HCT116 (cell line): ENCODE measurements at regions not wholly inside any gene's neighbourhood (a gene's known extent, or its start where the extent isn't known, plus 50 kb on each side); places are given as distances from the start of the nearest gene placed in this dataset.

Experiments
- ATAC-seq: fragments of 200-7000 bp; cut with Tn5 transposase; 2 replicates; pipeline ENCODE4 v1.9.1; 2020; ENCODE audit warnings: mild to moderate bottlenecking, moderate library complexity
- BruUV-seq: library from RNA; stranded (reverse); fragments of 400-500 nt; replicated peaks from 2 replicates; lab custom pipeline; 2021; lab: Mats Ljungman, UMichigan
- CTCF ChIA-PET: fragments of 300-600 bp; sonication (Branson Sonifier 250); formaldehyde crosslinking; loops from one replicate; lab custom pipeline; 2021; ENCODE audit warnings: antibody characterized with exemption; lab: Charles Lee
- POLR2A ChIA-PET: fragments of 300-600, 350-600 bp; sonication (Branson Sonifier 250); formaldehyde crosslinking; loops from one replicate; lab custom pipeline; 2021; ENCODE audit warnings: antibody characterized with exemption; lab: Charles Lee
- RAD21 ChIA-PET, 2 experiments: fragments of 300-600 bp; sonication (Branson Sonifier 250); formaldehyde crosslinking; loops; one replicate each; lab custom pipeline; 2023; ENCODE audit warnings: low total read pairs in 2 of 2; ENCODE audit not compliant: uncharacterized antibody in 2 of 2, unreplicated experiment in 2 of 2, low non-redundant PET in 1 of 2; lab: Charles Lee
- DNase-seq: peaks from one replicate; pipeline ENCODE4 v3.0.0-alpha.2; 2010; ENCODE audit warnings: low read depth, low spot score
- H2AFZ ChIP-seq: fragments of 200-600 bp; shearing (Covaris generic), sonication (generic); 2 replicates; pipeline ENCODE4 v1.6.1; 2017; ENCODE audit warnings: low read depth, mixed run types, mixed read lengths, antibody characterized with exemption, low read length; ENCODE audit not compliant: poor library complexity, severe bottlenecking
- H3K27ac ChIP-seq: 2 replicates; pipeline ENCODE4 v1.5.1; 2012; ENCODE audit warnings: low read depth, low read length
- H3K27me3 ChIP-seq: fragments of 200-600 bp; sonication (generic); 2 replicates; pipeline ENCODE4 v1.6.1; 2016; ENCODE audit warnings: mixed run types, low read length, mixed read lengths; ENCODE audit not compliant: insufficient read depth
- H3K36me3 ChIP-seq, 2 experiments: fragments of 200-500 bp in 1 of 2; fragments of 200-600 bp in 1 of 2; sonication (Bioruptor generic) in 1 of 2; sonication (generic) in 1 of 2; 2 replicates each; pipeline versions ENCODE4 v1.5.1 to v1.6.1; 2014 to 2016; ENCODE audit warnings: low read length in 2 of 2, inconsistent platforms in 1 of 2, mixed read lengths in 1 of 2, mixed run types in 1 of 2; ENCODE audit not compliant: insufficient read depth in 2 of 2, control insufficient read depth in 1 of 2
- H3K4me1 ChIP-seq, 2 experiments: fragments of 200-600 bp in 1 of 2; sonication (generic) in 1 of 2; 2 replicates each; pipeline versions ENCODE4 v1.5.1 to v1.6.1; 2012 to 2017; ENCODE audit warnings: low read length in 2 of 2, inconsistent platforms in 1 of 2, mild to moderate bottlenecking in 1 of 2, mixed read lengths in 1 of 2, mixed run types in 1 of 2, moderate library complexity in 1 of 2; ENCODE audit not compliant: insufficient read depth in 2 of 2, control insufficient read depth in 1 of 2
- H3K4me2 ChIP-seq: fragments of 200-600 bp; sonication (generic); 2 replicates; pipeline ENCODE4 v1.6.1; 2017; ENCODE audit warnings: mixed run types, low read length, mixed read lengths
- H3K4me3 ChIP-seq, 2 experiments: fragments of 200-600 bp in 1 of 2; sonication (generic) in 1 of 2; replicated peaks in 1 of 2; 2 replicates each; pipeline ENCODE4 v1.5.1; 2011 to 2016; ENCODE audit warnings: low read length in 2 of 2, control low read depth in 1 of 2, low read depth in 1 of 2, mild to moderate bottlenecking in 1 of 2, mixed read lengths in 1 of 2, mixed run types in 1 of 2
- H3K79me2 ChIP-seq: fragments of 200-600 bp; sonication (generic); 2 replicates; pipeline ENCODE4 v1.6.1; 2017; ENCODE audit warnings: mild to moderate bottlenecking, mixed run types, low read length, moderate library complexity, mixed read lengths; ENCODE audit not compliant: insufficient read depth
- H3K9ac ChIP-seq: fragments of 200-600 bp; sonication (generic); 2 replicates; pipeline ENCODE4 v1.6.1; 2016; ENCODE audit warnings: low read length, mixed read lengths
- H3K9me2 ChIP-seq: fragments of 200-600 bp; sonication (generic), shearing (Covaris generic); 2 replicates; pipeline ENCODE4 v1.6.1; 2017; ENCODE audit warnings: mixed run types, mild to moderate bottlenecking, moderate library complexity; ENCODE audit not compliant: insufficient read depth
- H3K9me3 ChIP-seq, 2 experiments: fragments of 200-500 bp in 1 of 2; fragments of 200-600 bp in 1 of 2; sonication (Bioruptor generic) in 1 of 2; sonication (generic) in 1 of 2; 2 replicates each; pipeline ENCODE4 v1.6.1; 2014 to 2017; ENCODE audit warnings: low read length in 2 of 2, mixed read lengths in 2 of 2, inconsistent platforms in 1 of 2, low read depth in 1 of 2, mild to moderate bottlenecking in 1 of 2, mixed run types in 1 of 2, moderate library complexity in 1 of 2; ENCODE audit not compliant: control insufficient read depth in 1 of 2, insufficient read depth in 1 of 2
- H4K20me1 ChIP-seq: fragments of 200-600 bp; sonication (generic), shearing (Covaris generic); 2 replicates; pipeline ENCODE4 v1.6.1; 2017; ENCODE audit warnings: mixed run types, mild to moderate bottlenecking, moderate library complexity; ENCODE audit not compliant: insufficient read depth
- CEBPB ChIP-seq: IDR thresholded peaks from 2 replicates; pipeline ENCODE4 v1.6.1; 2012; ENCODE audit warnings: low read depth
- EGR1 ChIP-seq: IDR thresholded peaks from 2 replicates; pipeline ENCODE4 v1.6.1; 2012; ENCODE audit warnings: low read depth
- ELF1 ChIP-seq: IDR thresholded peaks from 2 replicates; pipeline ENCODE4 v1.6.1; 2012; ENCODE audit warnings: low read depth, borderline replicate concordance
- JUND ChIP-seq: IDR thresholded peaks from 2 replicates; pipeline ENCODE4 v1.6.1; 2012
- intact Hi-C: fragments of 100-400 bp; cut with micrococcal nuclease; formaldehyde crosslinking; loops from 2 replicates; pipeline ENCODE4 v1.10.0; 2022
- TF ChIP-seq, protein P1 (sequence below): IDR thresholded peaks from 2 replicates; pipeline ENCODE4 v1.6.1; 2012; ENCODE audit warnings: low read depth
- TF ChIP-seq, protein P2 (sequence below): IDR thresholded peaks from 2 replicates; pipeline ENCODE4 v1.6.1; 2012

DNA sequence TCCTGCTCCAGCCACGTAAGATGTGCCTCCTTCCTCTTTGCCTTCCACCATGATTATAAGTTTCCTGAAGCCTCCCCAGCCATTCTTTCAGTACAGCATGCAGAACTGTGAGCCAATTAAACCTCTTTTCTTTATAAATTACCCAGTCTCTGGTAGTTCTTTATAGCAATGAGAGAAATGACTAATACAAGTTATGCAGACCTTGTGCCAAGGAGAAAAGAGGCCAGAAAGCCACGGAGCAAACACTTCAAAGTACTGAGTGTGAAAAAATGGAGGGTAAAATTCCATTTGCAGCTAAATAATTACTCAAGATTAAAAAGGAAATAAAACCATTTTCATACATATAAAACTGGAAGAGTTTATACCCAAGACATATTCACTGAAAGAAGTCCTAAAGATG, 213.6 kb upstream of the LINGO1 start:
- Histone ChIP-seq H4K20me1 (no peaks in the 10 kb centered on the region), H3K9ac (no peak overlapping the region), H3K4me1 (no peaks in the 10 kb centered on the region), H2AFZ (no peak overlapping the region), H3K79me2 (no peaks in the 10 kb centered on the region), H3K36me3 (no peaks in the 10 kb centered on the region), H3K4me2 (no peak overlapping the region), H3K9me2 (no peaks in the 10 kb centered on the region), H3K27me3 (peaks cover 23% of the 10 kb centered on the region), H3K9me3 (no peaks in the 10 kb centered on the region), H3K27ac (no peak overlapping the region), H3K4me3 (no peak overlapping the region)
- no peak for ATAC-seq
- ChIA-PET CTCF (no interaction called here), POLR2A (no interaction called here), RAD21 (no interaction called here)
- intact Hi-C loops, result no loop called here
- no TSS peak for BruUV-seq
- DNase-seq, result no peak
- no peak for TF ChIP-seq CEBPB
- TF ChIP-seq, protein P1, sequence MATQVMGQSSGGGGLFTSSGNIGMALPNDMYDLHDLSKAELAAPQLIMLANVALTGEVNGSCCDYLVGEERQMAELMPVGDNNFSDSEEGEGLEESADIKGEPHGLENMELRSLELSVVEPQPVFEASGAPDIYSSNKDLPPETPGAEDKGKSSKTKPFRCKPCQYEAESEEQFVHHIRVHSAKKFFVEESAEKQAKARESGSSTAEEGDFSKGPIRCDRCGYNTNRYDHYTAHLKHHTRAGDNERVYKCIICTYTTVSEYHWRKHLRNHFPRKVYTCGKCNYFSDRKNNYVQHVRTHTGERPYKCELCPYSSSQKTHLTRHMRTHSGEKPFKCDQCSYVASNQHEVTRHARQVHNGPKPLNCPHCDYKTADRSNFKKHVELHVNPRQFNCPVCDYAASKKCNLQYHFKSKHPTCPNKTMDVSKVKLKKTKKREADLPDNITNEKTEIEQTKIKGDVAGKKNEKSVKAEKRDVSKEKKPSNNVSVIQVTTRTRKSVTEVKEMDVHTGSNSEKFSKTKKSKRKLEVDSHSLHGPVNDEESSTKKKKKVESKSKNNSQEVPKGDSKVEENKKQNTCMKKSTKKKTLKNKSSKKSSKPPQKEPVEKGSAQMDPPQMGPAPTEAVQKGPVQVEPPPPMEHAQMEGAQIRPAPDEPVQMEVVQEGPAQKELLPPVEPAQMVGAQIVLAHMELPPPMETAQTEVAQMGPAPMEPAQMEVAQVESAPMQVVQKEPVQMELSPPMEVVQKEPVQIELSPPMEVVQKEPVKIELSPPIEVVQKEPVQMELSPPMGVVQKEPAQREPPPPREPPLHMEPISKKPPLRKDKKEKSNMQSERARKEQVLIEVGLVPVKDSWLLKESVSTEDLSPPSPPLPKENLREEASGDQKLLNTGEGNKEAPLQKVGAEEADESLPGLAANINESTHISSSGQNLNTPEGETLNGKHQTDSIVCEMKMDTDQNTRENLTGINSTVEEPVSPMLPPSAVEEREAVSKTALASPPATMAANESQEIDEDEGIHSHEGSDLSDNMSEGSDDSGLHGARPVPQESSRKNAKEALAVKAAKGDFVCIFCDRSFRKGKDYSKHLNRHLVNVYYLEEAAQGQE, result no peak

DNA sequence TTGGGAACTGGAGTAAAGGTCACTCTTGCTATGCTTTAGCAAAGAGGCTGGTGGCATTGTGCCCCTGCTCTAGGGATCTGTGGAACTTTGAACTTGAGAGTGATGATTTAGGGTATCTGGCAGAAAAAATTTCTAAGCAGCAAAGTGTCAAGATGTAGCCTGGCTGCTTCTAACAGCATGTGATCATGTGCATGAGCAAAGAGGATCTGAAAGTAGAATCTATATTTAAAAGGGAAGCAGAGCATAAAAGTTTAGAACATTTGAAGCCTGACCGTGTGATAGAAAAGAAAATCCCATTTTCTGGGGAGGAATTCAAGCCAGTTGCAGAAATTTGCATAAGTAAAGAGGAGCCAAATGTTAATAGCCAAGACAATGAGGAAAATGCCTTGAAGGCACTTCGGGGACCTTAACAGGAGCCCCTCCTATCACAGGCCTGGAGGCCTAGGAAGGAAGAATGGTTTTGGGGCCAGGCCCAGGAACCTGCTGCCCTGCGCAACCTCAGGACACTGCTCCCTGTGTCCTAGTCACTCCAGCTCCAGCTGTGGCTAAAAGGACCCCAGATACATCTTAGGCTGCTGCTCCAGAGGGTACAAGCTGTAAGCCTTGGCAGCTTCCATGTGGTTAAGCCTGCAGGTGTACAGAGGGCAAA, 212.2 kb upstream of the LINGO1 start:
- ChIA-PET POLR2A (no interaction called here), CTCF (no interaction called here), RAD21 (no interaction called here)
- intact Hi-C loops, result no loop called here
- no peaks in the 10 kb centered on the region for H3K36me3 ChIP-seq
- DNase-seq (no peak), ATAC-seq (no peak)
- H3K79me2 ChIP-seq, result no peaks in the 10 kb centered on the region
- H3K9me3 ChIP-seq, result no peaks in the 10 kb centered on the region
- no TSS peak for BruUV-seq
- TF ChIP-seq, protein P2, sequence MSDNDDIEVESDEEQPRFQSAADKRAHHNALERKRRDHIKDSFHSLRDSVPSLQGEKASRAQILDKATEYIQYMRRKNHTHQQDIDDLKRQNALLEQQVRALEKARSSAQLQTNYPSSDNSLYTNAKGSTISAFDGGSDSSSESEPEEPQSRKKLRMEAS, result no peak
- TF ChIP-seq EGR1, result no peak
- no peak for TF ChIP-seq JUND
- TF ChIP-seq ELF1, result no peak
- H3K9me2 ChIP-seq, result no peaks in the 10 kb centered on the region
- no peak overlapping the region for H3K27ac ChIP-seq
- no peak overlapping the region for H2AFZ ChIP-seq
- H3K4me3 ChIP-seq, result no peak overlapping the region
- H3K4me1 ChIP-seq, result no peaks in the 10 kb centered on the region
- no peak overlapping the region for H3K9ac ChIP-seq
- H3K27me3 ChIP-seq, result peaks cover 28% of the 10 kb centered on the region
- no peak overlapping the region for H3K4me2 ChIP-seq
- H4K20me1 ChIP-seq, result no peaks in the 10 kb centered on the region
